ENCODE measurements at regions not wholly inside any gene's neighbourhood (a gene's known extent, or its start where the extent isn't known, plus 50 kb on each side); places are given as distances from the start of the nearest gene placed in this dataset.

- no peak for TF ChIP-seq CTCF (IDR thresholded peaks at IDR 0.05; ENCODE audit: low read length, missing control alignments)
- H3K4me3 ChIP-seq (replicated peaks; ENCODE audit: low read depth, low read length), result no peak overlapping the region
- DNase-seq (ENCODE audit: low read depth), result no peak
Observed at GRCh38 chr7:130888468-130888867, 154.5 kb upstream of the KLF14 start.

- peak overlapping the region; percentile 28 for H3K4me3 ChIP-seq (replicated peaks; ENCODE audit: low read depth, low read length)
- DNase-seq (ENCODE audit: low read depth), result no peak
- TF ChIP-seq CTCF (IDR thresholded peaks at IDR 0.05; ENCODE audit: low read length, missing control alignments), result no peak
Observed at GRCh38 chr7:130890176-130891020, 156.4 kb upstream of the KLF14 start.

- H3K4me3 ChIP-seq (replicated peaks; ENCODE audit: low read depth, low read length), result peak overlapping the region; percentile 28
Observed at GRCh38 chr7:130891254-130892094, 157.5 kb upstream of the KLF14 start.

GRCh38 chr7:130893441-130893894 lies 159.5 kb upstream of the KLF14 start:
- TF ChIP-seq CTCF (IDR thresholded peaks at IDR 0.05; ENCODE audit: low read length, missing control alignments), result no peak
- H3K4me3 ChIP-seq (replicated peaks; ENCODE audit: low read depth, low read length), result no peak overlapping the region
- no peak for DNase-seq (ENCODE audit: low read depth)

More at GRCh38 chr7:130891254-130892094, 157.5 kb upstream of the KLF14 start:
- peak; percentile 94 for DNase-seq (ENCODE audit: low read depth)
- no peak for TF ChIP-seq CTCF (IDR thresholded peaks at IDR 0.05; ENCODE audit: low read length, missing control alignments)

- TF ChIP-seq CTCF (IDR thresholded peaks at IDR 0.05; ENCODE audit: low read length, missing control alignments), result no peak
- H3K4me3 ChIP-seq (replicated peaks; ENCODE audit: low read depth, low read length), result no peak overlapping the region
- no peak for DNase-seq (ENCODE audit: low read depth)
Observed at GRCh38 chr7:130894146-130894908, 160.3 kb upstream of the KLF14 start.

GRCh38 chr7:130894909-130895750 lies 161.1 kb upstream of the KLF14 start:
- no peak for DNase-seq (ENCODE audit: low read depth)
- no peak for TF ChIP-seq CTCF (IDR thresholded peaks at IDR 0.05; ENCODE audit: low read length, missing control alignments)
- no peak overlapping the region for H3K4me3 ChIP-seq (replicated peaks; ENCODE audit: low read depth, low read length)

All from fibroblast of pulmonary artery (primary cell).